ENCODE measurements at regions not wholly inside any gene's neighbourhood (a gene's known extent, or its start where the extent isn't known, plus 50 kb on each side); places are given as distances from the start of the nearest gene placed in this dataset.

- intact Hi-C loops (cut with DNase I; ENCODE audit: low total_unique reads): no loop called here
- no peak for TF ChIP-seq POLR2AphosphoS5 (IDR thresholded peaks at IDR 0.05)
- H3K4me1 ChIP-seq: no peaks in the 10 kb centered on the region
- no peaks in the 10 kb centered on the region for H3K27me3 ChIP-seq
- H3K4me3 ChIP-seq: no peak overlapping the region
- 20 to 48% (median 36%) methylated on average over 1 of the region's 1 CpG for WGBS, 5 donors
- no peaks in the 10 kb centered on the region for H3K9me3 ChIP-seq
- H3K27ac ChIP-seq: no peak overlapping the region
- H3K36me3 ChIP-seq: no peaks in the 10 kb centered on the region
- peak in 1 of 2 donors; percentile 26 for DNase-seq
These were observed 303.9 kb downstream of the OTUD1 start for GRCh38 chr10:23742807-23743206.

GRCh38 chr10:23754179-23754578, 315.3 kb downstream of the OTUD1 start:
- Histone ChIP-seq H3K27ac (no peak overlapping the region), H3K9me3 (no peaks in the 10 kb centered on the region), H3K4me3 (no peak overlapping the region), H3K36me3 (no peaks in the 10 kb centered on the region), H3K27me3 (no peaks in the 10 kb centered on the region), H3K4me1 (no peaks in the 10 kb centered on the region)
- TF ChIP-seq EP300 (IDR thresholded peaks at IDR 0.05) (no peak), POLR2AphosphoS5 (IDR thresholded peaks at IDR 0.05) (no peak), POLR2A (IDR thresholded peaks at IDR 0.05) (no peak), CTCF (IDR thresholded peaks at IDR 0.05) (no peak)
- no peak for DNase-seq
- WGBS, 5 donors: 36 to 59% (median 42%) methylated on average over 2 of the region's 2 CpGs
- intact Hi-C loops (cut with DNase I; ENCODE audit: low total_unique reads): no loop called here

- WGBS, 5 donors: 60 to 79% (median 72%) methylated on average over 5 of the region's 5 CpGs
- Histone ChIP-seq H3K9me3 (no peaks in the 10 kb centered on the region), H3K27me3 (no peaks in the 10 kb centered on the region), H3K4me1 (no peaks in the 10 kb centered on the region), H3K36me3 (no peaks in the 10 kb centered on the region), H3K4me3 (no peak overlapping the region), H3K27ac (no peak overlapping the region)
- no peak for DNase-seq
- TF ChIP-seq POLR2AphosphoS5 (IDR thresholded peaks at IDR 0.05): no peak
- TF ChIP-seq EP300 (IDR thresholded peaks at IDR 0.05): no peak
- TF ChIP-seq CTCF (IDR thresholded peaks at IDR 0.05): no peak
- no peak for TF ChIP-seq POLR2A (IDR thresholded peaks at IDR 0.05)
- intact Hi-C loops (cut with DNase I; ENCODE audit: low total_unique reads): no loop called here
These were observed 316.1 kb downstream of the OTUD1 start for GRCh38 chr10:23754941-23755340.

GRCh38 chr10:23755556-23755955, 316.7 kb downstream of the OTUD1 start:
- Histone ChIP-seq H3K36me3 (no peaks in the 10 kb centered on the region), H3K9me3 (no peaks in the 10 kb centered on the region), H3K4me3 (no peak overlapping the region), H3K27ac (no peak overlapping the region), H3K27me3 (no peaks in the 10 kb centered on the region), H3K4me1 (no peaks in the 10 kb centered on the region)
- peak in 1 of 2 donors; percentile 77 for DNase-seq
- intact Hi-C loops (cut with DNase I; ENCODE audit: low total_unique reads): no loop called here
- 19 to 54% (median 44%) methylated on average over 4 of the region's 4 CpGs for WGBS, 5 donors
- TF ChIP-seq EP300 (IDR thresholded peaks at IDR 0.05) (no peak), POLR2A (IDR thresholded peaks at IDR 0.05) (no peak), CTCF (IDR thresholded peaks at IDR 0.05) (no peak), POLR2AphosphoS5 (IDR thresholded peaks at IDR 0.05) (no peak)

GRCh38 chr10:23768281-23768680, 329.4 kb downstream of the OTUD1 start:
- Histone ChIP-seq H3K4me3 (no peak overlapping the region), H3K27ac (no peak overlapping the region), H3K27me3 (no peaks in the 10 kb centered on the region), H3K4me1 (no peaks in the 10 kb centered on the region), H3K36me3 (no peaks in the 10 kb centered on the region), H3K9me3 (peaks cover 0 to 12% (median 10%) of the 10 kb centered on the region in 4 donors)
- TF ChIP-seq EP300 (IDR thresholded peaks at IDR 0.05) (no peak), CTCF (IDR thresholded peaks at IDR 0.05) (no peak), POLR2A (IDR thresholded peaks at IDR 0.05) (no peak), POLR2AphosphoS5 (IDR thresholded peaks at IDR 0.05) (no peak)
- intact Hi-C loops (cut with DNase I; ENCODE audit: low total_unique reads): no loop called here
- DNase-seq: no peak
- 81 to 94% (median 90%) methylated on average over 1 of the region's 1 CpG for WGBS, 5 donors
